Left kidney (tissue), 1 donor: ENCODE measurements at regions not wholly inside any gene's neighbourhood (a gene's known extent, or its start where the extent isn't known, plus 50 kb on each side); places are given as distances from the start of the nearest gene placed in this dataset.
A peak's percentile ranks its signal among the peaks of the same experiment; 100 is the strongest.

Experiments
- DNase-seq: peaks from one replicate; pipeline ENCODE4 v3.0.0-alpha.2; 2013

DNA sequence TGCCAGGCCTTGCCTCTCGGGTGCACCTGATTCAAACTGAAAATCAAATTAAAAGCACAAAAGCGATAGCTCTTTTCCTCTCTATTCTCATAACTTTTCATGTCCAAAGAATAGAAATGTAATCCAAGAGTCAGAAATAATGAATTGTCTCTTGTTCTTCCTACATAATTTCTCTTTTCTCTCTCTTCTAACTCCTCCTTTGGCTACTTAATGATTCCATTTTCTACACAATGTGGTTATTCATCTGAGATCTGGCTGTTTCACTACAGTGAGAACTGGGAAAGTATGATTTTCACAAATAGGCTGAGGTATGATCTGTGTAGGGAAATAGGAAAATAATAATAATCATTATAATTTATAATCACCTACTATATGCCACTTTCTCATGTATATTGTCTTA, 703.5 kb downstream of the PDHA2 start:
- DNase-seq: no peak

DNA sequence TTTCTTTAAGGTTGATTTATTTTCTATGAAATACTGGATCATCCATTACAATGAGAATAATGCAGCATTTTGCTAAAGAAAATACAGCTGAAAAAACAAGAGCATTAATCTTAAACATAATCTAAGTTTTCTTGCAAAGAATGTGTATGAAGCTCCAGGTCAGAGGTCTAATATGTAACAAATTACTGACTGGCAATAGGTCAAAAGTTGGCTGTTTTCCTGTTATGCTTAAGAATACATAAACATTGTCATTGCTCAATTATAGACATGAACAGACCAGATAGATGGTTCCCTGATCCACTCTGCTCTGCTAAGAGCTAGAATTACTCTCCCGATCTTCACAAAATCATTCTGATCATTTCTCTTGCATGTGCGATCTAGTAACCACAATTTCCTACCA, 718.6 kb downstream of the PDHA2 start:
- DNase-seq: no peak

DNA sequence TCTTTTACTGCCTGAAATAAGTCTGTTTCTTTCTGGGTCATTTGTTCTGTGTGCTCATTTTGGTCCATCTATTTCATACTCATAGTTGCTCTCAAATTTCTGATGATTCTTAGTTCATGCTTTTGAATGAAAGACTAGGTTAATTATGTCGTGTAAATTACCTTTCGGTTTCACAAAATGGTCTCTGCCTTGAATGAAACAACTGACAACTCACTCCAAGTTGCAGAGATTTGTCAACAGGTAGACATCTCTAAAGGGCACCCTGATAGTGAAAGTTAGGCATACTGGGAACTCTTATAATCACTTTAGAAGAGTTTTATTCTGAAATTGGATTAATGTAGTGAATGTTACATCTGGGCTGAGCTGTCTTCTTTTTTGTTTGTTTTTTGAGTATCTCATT, 726.9 kb downstream of the PDHA2 start:
- no peak for DNase-seq

DNA sequence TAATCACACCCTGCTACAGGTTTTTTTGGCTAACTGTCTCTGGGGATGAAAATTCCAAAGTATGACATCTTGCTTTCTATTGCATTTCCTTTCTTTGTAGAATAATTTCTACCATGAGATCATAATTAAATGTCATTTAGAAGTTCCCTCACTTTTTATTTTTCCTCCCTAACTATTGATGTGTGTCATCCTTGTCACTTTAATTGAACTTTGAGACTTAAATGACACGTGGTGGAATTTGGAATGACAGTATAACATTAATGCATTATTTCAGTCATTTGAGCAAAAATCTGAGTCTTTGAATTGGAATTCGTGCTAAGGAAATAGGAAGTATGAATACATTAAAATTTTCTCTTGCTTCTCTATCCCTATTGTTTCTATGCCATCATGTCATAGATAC, 745.4 kb downstream of the PDHA2 start:
- no peak for DNase-seq

DNA sequence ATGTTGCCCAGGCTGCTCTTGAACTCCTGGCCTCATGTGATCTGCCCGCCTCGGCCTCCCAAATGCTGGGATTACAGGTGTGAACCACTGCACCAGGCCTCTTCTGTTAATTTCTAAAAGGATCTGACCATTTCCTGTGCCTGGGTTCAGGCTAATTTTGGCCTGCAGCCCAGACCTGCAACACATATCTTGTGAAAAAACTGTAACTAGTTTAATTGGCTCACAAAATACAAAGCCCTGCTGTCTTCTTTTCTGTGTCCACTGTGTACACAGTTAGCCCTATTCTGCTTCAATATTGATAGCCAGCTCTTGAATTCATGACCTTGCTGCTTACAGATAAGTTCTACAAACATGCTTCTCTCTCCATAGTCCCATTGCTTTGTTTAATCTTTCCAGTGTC, 753.5 kb downstream of the PDHA2 start:
- no peak for DNase-seq

DNA sequence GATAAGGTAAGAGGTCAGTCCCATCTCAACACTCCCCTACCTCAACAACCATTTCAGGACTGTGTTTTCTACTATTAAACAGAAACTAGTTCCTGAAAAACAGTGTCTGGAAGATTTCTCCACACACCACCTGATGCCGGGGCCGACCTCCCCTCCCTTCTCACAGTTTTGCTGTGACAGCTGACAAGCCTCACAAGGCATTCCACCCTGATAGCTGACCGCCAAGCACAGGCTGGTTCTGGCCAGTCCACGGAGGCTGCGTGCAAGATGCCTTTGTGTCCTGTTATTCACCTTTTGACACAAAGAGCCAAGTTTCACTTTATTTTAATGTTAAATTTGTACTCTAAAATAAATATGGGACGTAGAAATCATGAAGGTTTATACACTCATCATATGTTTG, 758.6 kb downstream of the PDHA2 start:
- DNase-seq: peak; percentile 62

DNA sequence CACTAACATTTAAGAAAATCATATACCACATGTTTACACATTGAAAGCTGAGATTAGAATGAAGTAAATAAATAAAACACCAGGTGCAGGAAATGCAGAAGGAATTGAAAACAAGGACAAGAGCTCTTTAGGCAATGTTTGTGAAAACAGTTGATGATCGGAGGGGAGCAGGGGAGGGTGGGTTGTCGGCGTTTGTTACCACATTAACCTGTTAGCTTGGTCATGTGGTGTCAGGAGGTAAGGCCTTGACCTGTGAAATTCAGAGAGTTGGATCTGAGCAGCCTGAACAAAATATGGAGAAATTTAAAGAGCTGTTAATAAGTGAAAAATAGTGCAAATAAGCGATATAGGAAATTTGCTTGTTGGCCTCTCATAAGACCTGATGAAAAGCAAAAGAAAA, 759.9 kb downstream of the PDHA2 start:
- no peak for DNase-seq

DNA sequence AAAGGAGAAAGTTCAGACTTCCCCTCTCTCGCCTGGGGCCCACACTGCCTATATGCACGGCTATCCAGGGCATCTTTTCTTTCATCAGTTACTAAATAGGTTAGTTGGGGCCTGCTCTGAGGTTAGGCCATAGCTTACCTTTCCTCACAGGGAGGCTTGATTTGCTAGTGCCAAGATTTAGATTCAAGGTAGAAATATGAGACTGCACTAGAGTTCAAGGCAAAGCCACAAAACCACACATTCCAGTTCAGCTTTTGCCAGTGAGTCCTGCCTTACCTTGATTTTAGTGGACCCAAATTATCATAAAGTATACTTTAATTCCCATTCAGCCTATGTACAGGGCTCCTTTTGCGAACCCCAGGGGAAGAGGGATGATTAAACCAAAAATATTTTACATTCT, 762.8 kb downstream of the PDHA2 start:
- DNase-seq: no peak

DNA sequence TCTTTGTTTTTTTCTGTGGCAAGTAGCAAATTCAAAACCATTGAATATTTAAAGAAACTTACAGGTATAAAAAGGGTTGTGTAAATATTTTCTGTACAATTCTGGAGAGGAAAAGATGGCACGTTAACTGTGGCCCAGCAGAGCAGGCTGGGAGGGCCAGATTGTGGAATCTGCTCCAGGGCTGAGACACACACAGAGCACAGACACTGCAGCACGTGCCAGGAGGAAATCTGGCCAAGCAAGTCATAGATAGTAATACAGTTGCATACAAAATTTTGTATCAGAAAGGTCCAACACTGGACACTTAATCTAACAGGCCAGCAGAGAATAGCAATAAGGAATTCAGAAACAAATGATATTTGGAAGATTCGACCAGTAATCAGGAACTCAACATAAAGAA, 763.7 kb downstream of the PDHA2 start:
- no peak for DNase-seq

DNA sequence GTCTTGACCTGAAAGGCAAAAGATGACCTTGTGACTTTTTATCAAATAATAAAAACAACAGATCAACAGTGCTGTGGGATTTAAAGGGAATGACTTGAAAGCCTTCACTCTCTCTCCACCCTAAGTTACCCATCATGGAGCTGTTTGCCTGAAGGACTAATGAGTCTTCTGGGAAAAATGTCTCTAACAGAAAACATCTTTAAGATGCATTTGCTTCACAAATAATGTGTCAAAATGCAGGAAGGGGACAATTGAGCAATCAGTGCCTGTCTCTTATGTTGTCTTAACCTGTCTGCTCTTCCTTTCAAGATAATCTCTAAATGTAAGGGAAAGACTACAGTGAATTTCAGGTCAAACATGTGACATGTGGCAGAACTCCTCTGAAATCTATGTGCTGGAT, 766.6 kb downstream of the PDHA2 start:
- DNase-seq: no peak

DNA sequence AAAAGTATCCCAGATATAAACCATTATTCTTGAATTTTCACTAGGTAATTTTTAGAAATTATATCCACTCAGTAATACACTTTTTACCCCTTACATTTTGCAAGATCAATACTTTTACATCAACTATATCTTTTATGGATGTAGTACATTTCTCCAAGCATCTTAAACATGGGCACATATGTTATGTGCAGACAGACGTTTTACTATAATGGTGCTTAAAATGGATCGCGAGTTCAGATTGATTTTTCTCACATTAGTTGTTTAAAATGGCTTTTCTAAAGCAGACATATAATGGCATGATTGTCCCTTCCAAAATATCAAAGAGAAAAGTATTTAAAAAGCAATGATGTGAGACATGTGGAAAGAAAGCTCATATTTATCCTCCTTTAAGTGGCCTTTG, 786.1 kb downstream of the PDHA2 start:
- no peak for DNase-seq

DNA sequence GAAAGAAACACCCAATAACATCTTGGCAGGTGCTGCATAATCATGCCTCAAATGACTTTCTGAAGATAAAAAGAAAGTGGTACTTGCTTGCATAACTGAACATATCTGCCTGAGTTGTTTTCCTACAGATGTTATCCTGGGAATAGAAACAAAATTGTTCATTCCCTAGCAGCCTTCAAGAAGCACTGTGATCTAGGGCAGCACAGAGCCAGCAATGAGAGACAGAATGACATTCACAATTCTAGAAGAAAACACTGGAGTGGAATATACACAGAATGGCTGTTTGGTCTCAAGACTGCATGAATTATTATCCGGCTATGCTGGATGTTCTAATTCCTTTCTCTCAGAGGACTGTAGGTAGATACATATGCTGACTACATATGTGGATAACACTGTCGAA, 790.9 kb downstream of the PDHA2 start:
- no peak for DNase-seq

DNA sequence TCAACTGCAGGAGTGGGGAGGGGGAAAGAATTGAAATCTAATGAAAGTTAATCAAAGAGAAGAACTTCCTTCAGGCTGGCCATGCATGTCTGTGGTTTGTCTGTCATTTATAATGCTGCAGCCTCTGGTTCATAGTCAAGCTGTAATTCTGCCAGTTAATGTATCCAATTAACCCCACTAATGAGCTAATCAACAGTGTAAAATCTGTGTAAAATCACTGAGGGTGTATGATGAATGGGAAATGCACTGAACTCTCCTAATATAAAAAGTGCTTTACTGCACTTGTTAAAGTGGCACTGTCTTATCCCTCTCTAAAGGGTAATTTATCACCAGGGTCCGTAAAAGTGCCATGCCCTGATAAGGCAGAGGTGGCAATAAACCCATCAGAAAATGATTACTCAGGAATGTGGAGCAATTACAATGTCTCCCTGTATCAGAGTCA, 798.1 kb downstream of the PDHA2 start:
- peak; percentile 29 for DNase-seq

DNA sequence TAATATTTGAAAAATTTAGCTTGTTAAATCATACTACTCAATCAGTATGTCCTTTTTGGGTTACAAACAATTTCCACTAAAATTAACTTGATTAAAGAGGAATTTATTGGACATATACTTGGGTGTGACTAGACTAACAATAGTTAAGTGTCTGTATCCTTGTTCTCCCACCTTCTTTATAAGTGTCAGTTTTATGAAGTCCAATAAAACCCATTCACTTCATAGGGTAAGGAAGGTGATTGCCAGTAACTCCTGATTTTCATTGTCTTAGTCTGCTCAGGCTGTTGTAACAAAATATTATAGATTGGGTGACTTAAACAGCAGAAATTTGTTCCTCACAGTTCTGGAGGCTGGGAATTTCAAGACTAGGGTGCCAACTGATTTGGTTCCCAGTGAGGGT, 800.0 kb downstream of the PDHA2 start:
- no peak for DNase-seq

DNA sequence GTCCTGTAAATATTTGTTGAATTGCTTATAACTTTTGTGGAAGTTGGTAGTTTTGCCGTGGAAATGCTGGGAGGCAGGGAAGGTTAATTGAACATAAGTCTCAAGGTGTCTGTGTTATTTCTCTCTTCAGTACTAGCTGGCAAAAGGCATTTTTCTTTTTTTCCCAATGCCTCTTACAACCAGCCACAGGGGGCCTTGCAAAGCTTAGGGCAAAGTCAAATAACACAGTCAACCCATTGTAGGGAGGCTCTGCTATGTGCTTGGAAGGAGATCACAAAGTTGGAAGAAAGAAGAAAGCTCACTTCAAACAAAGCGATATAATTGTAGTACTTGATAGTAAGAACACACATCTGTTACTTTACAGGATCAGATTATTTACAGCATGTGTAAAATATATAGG, 802.6 kb downstream of the PDHA2 start:
- no peak for DNase-seq

DNA sequence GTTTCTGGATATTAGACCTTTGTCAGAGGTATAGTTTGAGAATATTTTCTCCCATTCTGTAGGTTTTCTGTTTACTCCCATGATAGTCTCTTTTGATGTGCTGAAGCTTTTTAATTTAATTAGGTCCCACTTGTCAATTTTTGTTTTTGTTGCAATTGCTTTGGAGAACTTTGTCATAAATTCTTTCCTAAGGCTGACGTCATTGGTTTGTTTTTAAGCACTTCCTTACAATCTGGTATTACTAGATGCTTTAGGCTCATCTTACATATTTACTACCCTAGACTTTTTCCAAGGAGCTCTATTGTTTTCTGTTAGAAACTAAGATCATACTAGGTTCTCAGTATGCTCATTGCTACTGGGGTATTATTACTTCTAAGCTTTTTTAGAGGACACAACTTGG, 806.3 kb downstream of the PDHA2 start:
- no peak for DNase-seq

DNA sequence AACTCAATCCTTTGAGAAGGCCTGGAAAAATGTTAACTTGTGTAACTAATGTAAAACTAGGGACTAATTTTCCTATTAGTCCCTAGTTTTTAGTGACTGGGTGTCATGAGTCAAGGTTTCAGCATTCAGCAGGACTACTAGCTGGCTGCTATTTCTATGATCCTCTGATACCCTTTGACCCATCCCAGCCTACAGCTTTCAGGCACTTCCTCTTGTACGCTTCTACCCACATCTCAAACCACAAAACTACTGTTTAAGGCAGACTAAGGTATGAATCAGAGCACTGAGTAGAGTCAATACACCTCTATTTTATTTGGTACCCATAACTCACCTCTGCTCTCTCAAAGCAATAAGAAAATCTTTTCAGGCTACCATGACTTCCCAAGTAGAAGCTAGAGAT, 809.6 kb downstream of the PDHA2 start:
- no peak for DNase-seq

DNA sequence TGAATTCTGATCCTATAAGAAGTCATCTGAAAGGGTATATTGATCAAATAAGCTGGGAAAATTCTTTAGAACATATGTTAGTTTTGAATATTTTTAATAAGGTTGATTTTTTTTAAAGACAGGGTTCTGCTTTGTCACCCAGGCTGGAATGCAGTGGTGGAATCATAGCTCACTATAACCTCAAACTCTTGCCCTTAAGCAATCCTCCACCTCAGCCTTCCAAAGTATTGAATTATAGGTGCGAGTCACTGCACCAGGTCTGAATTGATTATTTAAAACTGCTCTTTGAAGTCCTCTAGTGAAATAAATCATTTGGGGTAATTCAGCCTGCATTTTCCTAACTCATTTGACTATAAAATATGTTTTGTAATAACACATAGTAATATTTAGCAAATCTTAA, 812.3 kb downstream of the PDHA2 start:
- no peak for DNase-seq

DNA sequence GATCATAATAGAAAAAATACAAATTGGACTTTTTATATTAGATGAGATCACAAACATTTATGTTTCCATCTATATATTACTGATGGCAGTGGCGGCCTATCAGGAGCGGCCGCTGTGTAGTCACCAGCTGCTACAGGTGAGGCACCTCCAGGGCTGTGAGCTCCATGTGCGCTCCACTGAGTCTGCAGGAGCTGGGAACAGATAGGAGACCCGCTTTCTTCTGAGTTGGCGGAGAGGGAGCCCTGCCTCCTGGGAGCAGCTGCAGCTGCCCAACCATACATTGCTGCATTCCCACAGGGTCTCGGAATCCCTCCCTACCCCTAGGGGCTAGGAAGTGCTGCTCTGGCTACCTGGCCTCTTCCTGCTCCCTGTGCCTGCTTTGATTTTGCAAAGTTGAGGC, 812.9 kb downstream of the PDHA2 start:
- DNase-seq: no peak

DNA sequence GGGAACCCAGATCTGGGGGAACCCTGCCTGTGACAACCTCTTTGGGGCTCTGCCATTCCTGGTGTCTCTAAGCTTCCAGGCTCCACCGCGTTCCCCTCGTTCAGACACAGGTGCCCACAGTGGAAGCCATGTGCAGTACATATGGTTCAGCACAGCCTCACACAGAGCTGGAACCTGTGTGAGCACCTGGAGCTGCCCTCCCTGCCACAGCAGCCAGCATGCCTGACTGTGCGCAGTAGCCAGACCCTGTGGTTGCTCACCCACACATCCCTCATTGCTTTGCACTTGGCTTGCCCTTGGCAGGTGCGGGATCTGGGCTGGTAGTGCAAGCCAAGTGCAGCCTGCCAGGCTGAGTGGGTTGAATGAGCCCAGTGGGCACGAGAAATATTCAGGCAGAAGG, 814.2 kb downstream of the PDHA2 start:
- no peak for DNase-seq

DNA sequence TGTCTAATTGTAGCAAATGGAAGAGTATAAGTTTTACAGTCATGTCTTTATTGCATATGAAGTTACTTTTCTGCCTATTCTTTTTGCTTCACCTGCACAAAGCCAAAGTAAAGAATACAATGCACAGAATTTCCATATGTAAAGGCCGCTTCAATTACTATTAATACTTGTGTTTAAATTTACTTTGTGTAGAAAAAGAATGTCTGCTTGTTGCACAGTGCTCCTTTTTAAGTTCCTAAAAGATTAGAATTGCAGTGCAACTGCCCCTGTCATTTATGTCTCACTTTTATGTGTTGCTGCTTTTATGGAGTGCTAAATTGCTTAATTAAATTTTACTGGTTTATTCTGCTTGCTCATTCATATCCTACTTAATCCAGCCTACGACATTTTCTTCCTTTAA, 830.5 kb downstream of the PDHA2 start:
- no peak for DNase-seq

DNA sequence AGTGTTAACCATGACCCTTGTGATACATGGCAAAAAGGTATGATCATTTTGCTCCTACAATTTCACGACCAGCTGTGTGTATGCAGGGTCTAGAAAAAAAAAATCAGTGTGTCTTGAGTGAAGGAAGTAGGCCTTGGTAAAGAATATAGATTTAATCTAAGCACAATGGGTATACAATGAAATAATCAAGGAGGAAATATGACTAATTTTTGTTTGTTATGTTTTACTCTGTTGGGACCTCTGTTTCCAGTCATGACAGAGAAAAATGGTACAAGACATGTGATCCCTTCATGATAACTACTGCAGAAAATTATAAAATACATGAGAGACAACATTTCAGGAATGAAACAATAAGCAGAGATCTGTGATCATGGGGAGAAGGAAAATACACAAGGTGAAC, 835.5 kb downstream of the PDHA2 start:
- DNase-seq: no peak

DNA sequence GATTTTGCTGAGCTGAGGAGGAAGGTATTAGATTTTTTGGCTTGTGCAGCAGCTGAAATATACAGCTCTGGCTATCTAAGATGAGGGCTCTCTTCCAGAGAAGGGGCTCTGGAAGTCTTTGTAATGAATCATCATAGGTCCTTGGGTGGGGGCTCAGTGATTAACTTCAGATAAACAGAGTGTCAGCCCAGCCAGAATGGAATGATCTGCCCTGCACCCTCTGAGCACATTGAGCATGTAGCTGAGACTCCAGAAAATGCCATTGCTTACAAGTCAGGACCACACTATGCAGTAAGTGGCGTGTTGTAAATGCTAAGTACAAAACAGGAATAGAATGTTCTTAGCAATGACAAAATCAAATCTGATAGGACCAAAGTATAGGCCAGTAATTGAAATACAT, 836.0 kb downstream of the PDHA2 start:
- DNase-seq: no peak

DNA sequence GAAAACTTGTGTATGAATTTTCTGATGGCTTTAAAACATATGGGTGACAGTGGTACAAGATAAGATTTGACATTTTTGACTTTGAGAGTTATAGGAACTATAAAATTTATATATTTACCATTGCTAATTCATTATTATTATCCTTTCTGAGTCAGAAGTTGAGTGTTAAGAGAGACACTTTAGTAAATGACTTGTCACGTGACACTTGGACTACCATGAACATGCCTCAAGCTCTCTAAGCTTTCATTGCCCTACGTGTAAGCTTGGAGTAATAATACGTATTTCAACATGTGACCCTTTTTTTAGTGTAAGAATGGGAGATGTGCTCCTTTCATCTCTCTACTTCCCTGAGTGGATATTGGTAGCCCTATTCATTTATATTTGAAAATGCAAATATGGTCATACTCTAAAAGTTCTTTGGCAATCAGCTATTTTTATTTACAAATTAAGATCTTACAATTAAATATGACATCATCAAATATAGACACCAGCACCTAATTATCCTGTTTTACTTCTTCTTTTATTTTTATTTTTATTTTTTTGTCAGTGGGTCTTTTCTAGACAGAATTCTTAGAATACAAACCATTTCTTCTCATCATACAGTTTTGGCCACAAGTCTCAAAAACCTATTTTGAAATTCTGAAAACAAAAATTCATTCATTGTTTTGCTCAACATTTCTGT, 837.0 kb downstream of the PDHA2 start:
- DNase-seq: no peak

DNA sequence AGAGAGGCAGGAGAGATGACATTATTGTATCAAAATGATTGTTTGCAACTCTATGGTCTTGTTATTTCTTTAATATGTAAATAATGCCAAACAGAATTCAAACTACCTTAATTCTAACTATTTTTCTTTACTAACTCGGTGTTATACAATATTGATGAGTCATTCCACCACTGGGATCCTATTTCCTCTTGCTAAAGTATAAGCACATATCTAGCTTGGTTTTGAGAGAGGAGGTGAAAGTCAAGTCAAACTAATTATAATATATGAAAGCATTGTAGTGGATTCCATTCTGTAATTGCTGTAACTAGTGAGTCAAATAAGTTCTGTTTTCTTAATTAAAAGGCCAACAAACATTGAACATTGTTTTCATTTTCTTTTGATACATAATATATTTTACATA, 837.6 kb downstream of the PDHA2 start:
- no peak for DNase-seq
